ENCODE measurements at regions not wholly inside any gene's neighbourhood (a gene's known extent, or its start where the extent isn't known, plus 50 kb on each side); places are given as distances from the start of the nearest gene placed in this dataset.

- Histone ChIP-seq H3K4me1 (no peaks in the 10 kb centered on the region), H3K27me3 (replicated peaks; ENCODE audit: control insufficient read depth, insufficient read depth, low read length) (no peaks in the 10 kb centered on the region), H3K36me3 (ENCODE audit: control insufficient read depth, insufficient read depth, low read length) (no peaks in the 10 kb centered on the region), H3K4me3 (ENCODE audit: low read depth, low read length) (no peak overlapping the region), H3K9me3 (no peaks in the 10 kb centered on the region)
- Mint-ChIP-seq H3K36me3 (ENCODE audit: insufficient read depth, unreplicated experiment) (no peaks in the 10 kb centered on the region), H3K27ac (ENCODE audit: unreplicated experiment) (no peak overlapping the region), H3K9me3 (ENCODE audit: unreplicated experiment) (no peaks in the 10 kb centered on the region), H3K27me3 (ENCODE audit: insufficient read depth, unreplicated experiment) (peaks cover 9% of the 10 kb centered on the region), H3K4me3 (ENCODE audit: unreplicated experiment) (no peak overlapping the region), H3K4me1 (ENCODE audit: low read depth, unreplicated experiment) (no peaks in the 10 kb centered on the region)
- intact Hi-C loops (cut with micrococcal nuclease; ENCODE audit: unreplicated experiment): no loop called here
- no TSS peak for BruUV-seq (replicated peaks)
- CTCF ChIA-PET: no interaction called here
- TF ChIP-seq CTCF (IDR thresholded peaks at IDR 0.05; ENCODE audit: insufficient read depth in 1 of 2, low read depth in 1 of 2, low read length in 1 of 2, severe bottlenecking in 1 of 2, unreplicated experiment in 1 of 2): no peak
- DNase-seq: no peak
- POLR2A ChIA-PET: no interaction called here
Measured at GRCh38 chr14:82387699-82388098, 854.0 kb upstream of the SEL1L start.

- H3K4me3 ChIP-seq (ENCODE audit: low read depth, low read length): no peak overlapping the region
- no peaks in the 10 kb centered on the region for H3K9me3 Mint-ChIP-seq (ENCODE audit: unreplicated experiment)
Measured at GRCh38 chr14:82388488-82388887, 854.8 kb upstream of the SEL1L start.

GRCh38 chr14:82390586-82390985 lies 856.9 kb upstream of the SEL1L start:
- ChIA-PET CTCF (no interaction called here), POLR2A (no interaction called here)
- no peaks in the 10 kb centered on the region for H3K36me3 Mint-ChIP-seq (ENCODE audit: insufficient read depth, unreplicated experiment)

More at GRCh38 chr14:82388488-82388887, 854.8 kb upstream of the SEL1L start:
- intact Hi-C loops (cut with micrococcal nuclease; ENCODE audit: unreplicated experiment): no loop called here
- Histone ChIP-seq H3K4me1 (no peaks in the 10 kb centered on the region), H3K27me3 (replicated peaks; ENCODE audit: control insufficient read depth, insufficient read depth, low read length) (no peaks in the 10 kb centered on the region), H3K9me3 (no peaks in the 10 kb centered on the region), H3K36me3 (ENCODE audit: control insufficient read depth, insufficient read depth, low read length) (no peaks in the 10 kb centered on the region)
- Mint-ChIP-seq H3K4me1 (ENCODE audit: low read depth, unreplicated experiment) (no peaks in the 10 kb centered on the region), H3K27ac (ENCODE audit: unreplicated experiment) (no peak overlapping the region), H3K4me3 (ENCODE audit: unreplicated experiment) (no peak overlapping the region), H3K36me3 (ENCODE audit: insufficient read depth, unreplicated experiment) (no peaks in the 10 kb centered on the region), H3K27me3 (ENCODE audit: insufficient read depth, unreplicated experiment) (peaks cover 9% of the 10 kb centered on the region)
- DNase-seq: no peak
- TF ChIP-seq CTCF (IDR thresholded peaks at IDR 0.05; ENCODE audit: insufficient read depth in 1 of 2, low read depth in 1 of 2, low read length in 1 of 2, severe bottlenecking in 1 of 2, unreplicated experiment in 1 of 2): no peak
- BruUV-seq (replicated peaks): no TSS peak
- ChIA-PET CTCF (no interaction called here), POLR2A (no interaction called here)

More at GRCh38 chr14:82390586-82390985, 856.9 kb upstream of the SEL1L start:
- no peak for DNase-seq
- Histone ChIP-seq H3K4me3 (ENCODE audit: low read depth, low read length) (no peak overlapping the region), H3K36me3 (ENCODE audit: control insufficient read depth, insufficient read depth, low read length) (no peaks in the 10 kb centered on the region), H3K4me1 (no peaks in the 10 kb centered on the region), H3K9me3 (no peaks in the 10 kb centered on the region), H3K27me3 (replicated peaks; ENCODE audit: control insufficient read depth, insufficient read depth, low read length) (no peaks in the 10 kb centered on the region)
- no TSS peak for BruUV-seq (replicated peaks)
- Mint-ChIP-seq H3K4me1 (ENCODE audit: low read depth, unreplicated experiment) (no peaks in the 10 kb centered on the region), H3K4me3 (ENCODE audit: unreplicated experiment) (no peak overlapping the region), H3K27me3 (ENCODE audit: insufficient read depth, unreplicated experiment) (peaks cover 9% of the 10 kb centered on the region), H3K9me3 (ENCODE audit: unreplicated experiment) (no peaks in the 10 kb centered on the region), H3K27ac (ENCODE audit: unreplicated experiment) (no peak overlapping the region)
- intact Hi-C loops (cut with micrococcal nuclease; ENCODE audit: unreplicated experiment): no loop called here
- no peak for TF ChIP-seq CTCF (IDR thresholded peaks at IDR 0.05; ENCODE audit: insufficient read depth in 1 of 2, low read depth in 1 of 2, low read length in 1 of 2, severe bottlenecking in 1 of 2, unreplicated experiment in 1 of 2)

All from Caco-2 (cell line).